Epithelial cell of proximal tubule (primary cell): ENCODE measurements at regions not wholly inside any gene's neighbourhood (a gene's known extent, or its start where the extent isn't known, plus 50 kb on each side); places are given as distances from the start of the nearest gene placed in this dataset.
"Not testable (repeated sequence)": the region's sequence is repeated elsewhere in the genome, so short reads cannot be mapped to it uniquely, and the experiment has no call there.

ENCODE experiments used
- DNase-seq: peaks from one replicate; pipeline ENCODE4 v3.0.0-alpha.2; 2011; ENCODE audit warnings: low read depth
- H3K4me3 ChIP-seq: 2 replicates; pipeline ENCODE4 v1.5.1; 2011; ENCODE audit warnings: low read depth, mild to moderate bottlenecking, low read length
- TF ChIP-seq, protein P1 (sequence below): conservative IDR thresholded peaks from 2 replicates; pipeline ENCODE4 v1.5.1; 2012; ENCODE audit warnings: low read depth, mild to moderate bottlenecking, low read length

DNA sequence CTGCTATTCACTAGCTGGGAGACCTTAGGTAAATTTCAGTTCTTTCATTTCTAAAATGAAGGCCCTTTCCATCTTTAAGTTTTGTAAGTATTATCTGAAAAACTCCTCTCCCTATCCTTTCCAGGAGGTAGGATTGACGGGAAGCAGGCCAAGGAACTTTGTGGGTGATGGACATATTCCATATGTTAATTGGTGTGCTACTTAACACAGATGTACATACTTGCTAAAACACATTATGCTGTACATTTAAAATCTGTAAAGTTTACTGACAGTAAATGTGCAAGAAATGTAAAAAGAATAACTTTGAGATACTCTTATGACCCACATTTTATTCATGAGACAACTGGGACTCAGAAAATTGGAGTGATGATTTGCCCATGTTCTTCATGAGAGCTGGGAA, 329.8 kb upstream of the LRRC3B start:
- DNase-seq, result no peak
- TF ChIP-seq, protein P1, sequence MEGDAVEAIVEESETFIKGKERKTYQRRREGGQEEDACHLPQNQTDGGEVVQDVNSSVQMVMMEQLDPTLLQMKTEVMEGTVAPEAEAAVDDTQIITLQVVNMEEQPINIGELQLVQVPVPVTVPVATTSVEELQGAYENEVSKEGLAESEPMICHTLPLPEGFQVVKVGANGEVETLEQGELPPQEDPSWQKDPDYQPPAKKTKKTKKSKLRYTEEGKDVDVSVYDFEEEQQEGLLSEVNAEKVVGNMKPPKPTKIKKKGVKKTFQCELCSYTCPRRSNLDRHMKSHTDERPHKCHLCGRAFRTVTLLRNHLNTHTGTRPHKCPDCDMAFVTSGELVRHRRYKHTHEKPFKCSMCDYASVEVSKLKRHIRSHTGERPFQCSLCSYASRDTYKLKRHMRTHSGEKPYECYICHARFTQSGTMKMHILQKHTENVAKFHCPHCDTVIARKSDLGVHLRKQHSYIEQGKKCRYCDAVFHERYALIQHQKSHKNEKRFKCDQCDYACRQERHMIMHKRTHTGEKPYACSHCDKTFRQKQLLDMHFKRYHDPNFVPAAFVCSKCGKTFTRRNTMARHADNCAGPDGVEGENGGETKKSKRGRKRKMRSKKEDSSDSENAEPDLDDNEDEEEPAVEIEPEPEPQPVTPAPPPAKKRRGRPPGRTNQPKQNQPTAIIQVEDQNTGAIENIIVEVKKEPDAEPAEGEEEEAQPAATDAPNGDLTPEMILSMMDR, result no peak
- H3K4me3 ChIP-seq, result no peak overlapping the region

DNA sequence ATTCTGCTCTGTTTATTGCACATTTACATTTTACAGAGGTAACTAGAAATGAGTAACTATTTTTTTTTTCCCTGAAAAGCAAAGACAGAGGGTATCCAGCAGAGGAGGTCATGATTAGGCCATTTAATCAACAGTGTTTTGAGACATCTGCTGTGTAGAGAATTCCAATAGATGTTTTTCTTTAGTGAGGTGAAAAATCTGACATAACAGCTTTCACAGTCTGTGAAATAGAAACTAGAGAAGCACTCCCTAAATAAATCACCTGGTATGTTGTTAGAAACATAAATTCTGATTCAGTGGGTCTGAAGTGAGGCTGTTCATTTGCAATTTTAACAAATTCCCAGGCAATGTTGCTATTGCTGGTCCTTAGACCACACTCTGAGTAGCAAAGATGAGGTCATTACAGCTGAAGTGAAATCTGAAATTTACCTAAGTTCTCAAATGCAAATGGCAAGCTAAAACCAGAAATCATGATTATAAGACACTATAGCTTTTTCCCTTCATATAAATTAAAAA, 329.2 kb upstream of the LRRC3B start:
- no peak for DNase-seq
- H3K4me3 ChIP-seq, result no peak overlapping the region
- TF ChIP-seq, protein P1, result no peak

DNA sequence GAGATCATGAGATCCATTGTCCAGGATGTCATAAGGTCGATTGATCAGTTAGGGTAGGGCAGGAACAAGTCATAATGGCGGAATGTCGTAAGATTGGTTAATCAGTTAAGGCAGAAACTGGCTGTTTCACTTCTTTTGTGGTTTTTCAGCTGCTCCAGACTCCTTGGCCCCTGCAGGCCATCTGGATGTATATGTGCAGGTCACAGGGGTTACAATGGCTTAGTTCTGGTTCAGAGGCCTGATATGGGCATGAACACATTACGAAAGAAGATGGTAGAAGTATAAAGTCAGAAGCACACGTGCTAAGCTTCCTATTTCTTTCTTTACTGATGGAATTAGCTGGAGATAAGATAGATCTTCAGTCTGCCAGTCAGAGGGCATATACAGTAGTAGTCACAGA, 315.4 kb upstream of the LRRC3B start:
- TF ChIP-seq, protein P1, result no peak
- DNase-seq, result no peak
- no peak overlapping the region for H3K4me3 ChIP-seq

DNA sequence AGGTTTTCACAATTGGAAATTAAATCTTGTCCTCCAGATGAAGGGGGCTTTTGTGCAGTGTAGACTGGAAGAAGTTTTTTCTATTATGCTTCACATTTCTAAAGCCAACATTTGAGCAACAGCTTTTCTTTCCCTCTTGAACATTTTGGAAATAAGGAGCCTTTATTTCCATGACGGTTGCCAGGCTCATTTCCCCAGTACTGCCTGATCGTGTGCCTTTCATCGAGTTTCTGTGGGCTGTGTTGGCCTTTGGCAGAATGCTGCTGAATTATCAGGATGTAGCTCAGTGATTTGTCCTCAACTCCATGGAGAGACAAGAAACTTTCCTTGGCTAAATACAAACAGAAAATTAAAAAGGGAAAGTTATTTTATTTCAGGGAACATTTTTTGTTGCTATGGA, 314.8 kb upstream of the LRRC3B start:
- TF ChIP-seq, protein P1, result no peak
- no peak overlapping the region for H3K4me3 ChIP-seq

DNA sequence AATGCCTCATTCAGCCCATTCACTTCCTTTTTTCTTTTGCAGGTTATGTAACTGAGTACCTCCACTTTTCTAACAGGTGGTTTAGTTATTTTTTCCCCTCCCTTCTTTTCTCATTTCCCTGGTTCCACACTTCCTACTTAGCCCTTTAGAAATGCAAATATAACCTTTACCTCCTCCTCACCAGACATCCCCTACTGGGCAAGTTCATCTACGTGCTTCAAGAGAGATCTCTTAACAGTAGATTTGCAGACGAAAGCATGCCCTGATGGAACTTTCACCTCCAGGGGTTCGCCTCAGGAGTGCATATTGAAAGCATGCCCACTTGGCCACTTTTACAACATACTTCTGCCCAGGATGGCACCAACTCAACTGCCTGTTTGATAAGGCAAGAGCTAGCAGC, 314.1 kb upstream of the LRRC3B start:
- TF ChIP-seq, protein P1, result no peak
- H3K4me3 ChIP-seq, result no peak overlapping the region

More for the DNA sequence above, 314.8 kb upstream of the LRRC3B start:
- no peak for DNase-seq

DNA sequence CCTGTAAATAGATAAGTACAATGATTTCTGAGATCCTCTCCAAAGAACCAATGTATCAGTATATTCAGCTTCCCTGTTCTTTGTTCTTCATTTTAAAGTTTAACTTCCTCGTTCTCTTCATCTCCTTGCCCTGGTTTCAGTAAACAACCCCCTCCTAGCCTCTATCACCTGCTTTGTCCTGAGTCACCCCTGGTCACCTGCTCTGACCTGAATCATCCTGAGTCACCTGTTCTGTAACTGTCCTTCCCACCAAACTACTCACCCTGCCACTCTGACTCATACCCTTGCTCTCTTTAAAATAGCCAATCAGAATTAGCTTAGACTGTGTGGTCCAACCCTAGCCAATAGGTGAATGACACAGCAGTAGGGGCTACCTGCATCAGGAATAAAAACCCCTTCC, 313.0 kb upstream of the LRRC3B start:
- DNase-seq, H3K4me3 ChIP-seq: not testable (repeated sequence)

More for the DNA sequence above, 314.1 kb upstream of the LRRC3B start:
- DNase-seq, result no peak

DNA sequence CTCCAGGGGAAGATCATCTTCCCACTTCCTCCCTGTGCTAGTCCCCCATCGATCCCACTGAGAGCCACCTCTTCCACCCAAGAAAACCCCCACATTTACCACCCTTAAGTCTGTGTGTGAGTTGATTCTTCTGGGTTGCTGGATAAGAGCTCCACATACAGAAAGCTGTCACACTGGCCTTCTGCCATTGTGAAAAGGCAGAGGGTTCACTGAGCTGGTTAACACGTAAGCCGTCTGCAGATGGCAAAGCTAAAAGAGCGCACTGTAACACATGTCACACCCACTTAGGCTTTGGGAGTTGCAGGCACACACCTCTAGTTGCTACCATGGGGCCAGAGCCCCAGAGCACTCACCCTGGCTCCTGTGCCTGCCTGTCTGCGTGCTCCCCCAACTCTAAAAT, 309.8 kb upstream of the LRRC3B start:
- no peak overlapping the region for H3K4me3 ChIP-seq
- TF ChIP-seq, protein P1, result no peak
- no peak for DNase-seq

DNA sequence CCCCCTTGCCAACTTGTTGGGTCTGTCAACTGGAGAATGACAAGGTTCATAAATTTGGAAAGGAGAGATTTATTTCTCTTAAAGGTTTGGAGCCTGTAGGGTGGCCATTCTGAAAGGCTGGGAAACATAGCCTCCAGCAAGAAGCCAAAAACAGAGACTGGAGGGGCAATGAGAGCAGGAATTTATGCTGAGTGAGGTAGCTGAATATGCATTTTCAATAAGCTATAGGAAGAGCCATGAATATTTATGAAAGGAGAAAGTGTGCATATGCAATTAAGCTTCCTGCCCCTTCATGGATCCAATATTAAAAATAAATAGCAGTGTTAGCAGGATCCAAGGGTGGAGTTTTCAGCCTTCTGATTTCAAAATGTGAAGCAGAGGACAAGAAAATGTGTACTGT, 306.1 kb upstream of the LRRC3B start:
- TF ChIP-seq, protein P1, result no peak
- no peak overlapping the region for H3K4me3 ChIP-seq
- DNase-seq, result no peak

DNA sequence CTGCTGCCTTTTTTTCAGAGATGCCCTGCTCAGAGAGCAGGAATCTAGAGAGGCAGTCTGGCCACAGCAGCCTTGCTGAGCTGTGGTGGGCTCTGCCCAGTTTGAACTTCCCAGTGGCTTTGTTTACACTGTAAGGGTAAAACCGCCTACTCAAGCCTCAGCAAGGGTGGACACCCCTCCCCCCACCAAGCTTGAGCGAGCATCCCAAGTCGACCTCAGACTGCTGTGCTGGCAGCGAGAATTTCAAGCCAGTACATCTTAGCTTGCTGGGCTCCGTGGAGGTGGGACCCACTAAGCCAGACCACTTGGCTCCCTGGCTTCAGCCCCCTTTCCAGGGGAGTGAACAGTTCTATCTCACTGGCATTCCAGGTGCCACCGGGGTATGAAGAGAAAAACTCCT, 298.8 kb upstream of the LRRC3B start:
- DNase-seq, H3K4me3 ChIP-seq: not testable (repeated sequence)
